ENCODE measurements at regions not wholly inside any gene's neighbourhood (a gene's known extent, or its start where the extent isn't known, plus 50 kb on each side); places are given as distances from the start of the nearest gene placed in this dataset.

GRCh38 chr5:104538734-104539133, 976.1 kb upstream of the NUDT12 start:
- TF ChIP-seq POLR2A (IDR thresholded peaks at IDR 0.05) (no peak), CTCF (IDR thresholded peaks at IDR 0.05) (no peak)

Data from right lobe of liver (tissue), 4 donors.